Vagina (tissue), 2 donors: ENCODE measurements at regions not wholly inside any gene's neighbourhood (a gene's known extent, or its start where the extent isn't known, plus 50 kb on each side); places are given as distances from the start of the nearest gene placed in this dataset.

Experiments
- DNase-seq, 2 donors: peaks; one replicate each; pipeline ENCODE4 v3.0.0-alpha.2; 2017; ENCODE audit errors: extremely low spot score in 2 of 2
- H3K27ac ChIP-seq: fragments of 200-600 bp; sonication (generic); one replicate; pipeline ENCODE4 v1.5.1; 2019
- H3K27me3 ChIP-seq: fragments of 200-600 bp; sonication (generic); one replicate; pipeline ENCODE4 v1.5.1; 2019
- H3K36me3 ChIP-seq, 2 donors: fragments of 200-600 bp; sonication (generic); one replicate each; pipeline ENCODE4 v1.5.1; 2017 to 2019
- H3K4me1 ChIP-seq: fragments of 200-600 bp; sonication (generic); one replicate; pipeline ENCODE4 v1.5.1; 2019
- H3K4me3 ChIP-seq, 2 donors: fragments of 200-600 bp; sonication (generic); 1 replicate in 1 of 2; 2 replicates in 1 of 2; pipeline ENCODE4 v1.5.1; 2016 to 2019
- H3K9me3 ChIP-seq: fragments of 200-600 bp; sonication (generic); one replicate; pipeline ENCODE4 v1.5.1; 2019
- POLR2A ChIP-seq, 2 donors: fragments of 450-650 bp; IDR thresholded peaks; one replicate each; pipeline ENCODE4 v1.6.1; 2017; ENCODE audit warnings: antibody characterized with exemption in 2 of 2, mild to moderate bottlenecking in 2 of 2, moderate library complexity in 2 of 2
- POLR2AphosphoS5 ChIP-seq, 2 donors: sonication (generic); formaldehyde crosslinking; IDR thresholded peaks; one replicate each; pipeline ENCODE4 v1.9.0; 2017; ENCODE audit warnings: antibody characterized with exemption in 2 of 2, mild to moderate bottlenecking in 2 of 2, low read depth in 1 of 2; ENCODE audit not compliant: insufficient read depth in 1 of 2
- intact Hi-C: fragments of 100-400 bp; cut with DNase I; formaldehyde crosslinking; loops from one replicate; pipeline ENCODE4 v1.15.1; 2023
- TF ChIP-seq, protein P1 (sequence below), 3 experiments: fragments of 450-650 bp in 2 of 3; fragments of 200-600 bp in 1 of 3; sonication (generic) in 1 of 3; IDR thresholded peaks; one replicate each; pipeline ENCODE4 v1.5.1; 2017 to 2019; ENCODE audit warnings: antibody characterized with exemption in 3 of 3, mild to moderate bottlenecking in 2 of 3, moderate library complexity in 2 of 3

- Histone ChIP-seq H3K4me1 (no peaks in the 10 kb centered on the region), H3K27ac (no peak overlapping the region), H3K4me3 (no peak overlapping the region), H3K36me3 (no peaks in the 10 kb centered on the region), H3K27me3 (no peaks in the 10 kb centered on the region), H3K9me3 (no peaks in the 10 kb centered on the region)
- TF ChIP-seq, protein P1, sequence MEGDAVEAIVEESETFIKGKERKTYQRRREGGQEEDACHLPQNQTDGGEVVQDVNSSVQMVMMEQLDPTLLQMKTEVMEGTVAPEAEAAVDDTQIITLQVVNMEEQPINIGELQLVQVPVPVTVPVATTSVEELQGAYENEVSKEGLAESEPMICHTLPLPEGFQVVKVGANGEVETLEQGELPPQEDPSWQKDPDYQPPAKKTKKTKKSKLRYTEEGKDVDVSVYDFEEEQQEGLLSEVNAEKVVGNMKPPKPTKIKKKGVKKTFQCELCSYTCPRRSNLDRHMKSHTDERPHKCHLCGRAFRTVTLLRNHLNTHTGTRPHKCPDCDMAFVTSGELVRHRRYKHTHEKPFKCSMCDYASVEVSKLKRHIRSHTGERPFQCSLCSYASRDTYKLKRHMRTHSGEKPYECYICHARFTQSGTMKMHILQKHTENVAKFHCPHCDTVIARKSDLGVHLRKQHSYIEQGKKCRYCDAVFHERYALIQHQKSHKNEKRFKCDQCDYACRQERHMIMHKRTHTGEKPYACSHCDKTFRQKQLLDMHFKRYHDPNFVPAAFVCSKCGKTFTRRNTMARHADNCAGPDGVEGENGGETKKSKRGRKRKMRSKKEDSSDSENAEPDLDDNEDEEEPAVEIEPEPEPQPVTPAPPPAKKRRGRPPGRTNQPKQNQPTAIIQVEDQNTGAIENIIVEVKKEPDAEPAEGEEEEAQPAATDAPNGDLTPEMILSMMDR (IDR thresholded peaks at IDR 0.05): no peak
- no peak for TF ChIP-seq POLR2AphosphoS5 (IDR thresholded peaks at IDR 0.05; ENCODE audit: insufficient read depth in 1 of 2, low read depth in 1 of 2)
- TF ChIP-seq POLR2A (IDR thresholded peaks at IDR 0.05): no peak
- intact Hi-C loops: loop anchor here (10.0 kb wide), 1 partner anchor 55 kb away; no protein-coding TSS in a partner anchor
- no peak for DNase-seq
Measured at GRCh38 chr7:115779561-115779960, 251.0 kb downstream of the TFEC start.

GRCh38 chr7:115775981-115776380, 254.6 kb downstream of the TFEC start:
- no peak overlapping the region for H3K4me3 ChIP-seq
- TF ChIP-seq, protein P1 (IDR thresholded peaks at IDR 0.05): no peak
- TF ChIP-seq POLR2A (IDR thresholded peaks at IDR 0.05) (no peak), POLR2AphosphoS5 (IDR thresholded peaks at IDR 0.05; ENCODE audit: insufficient read depth in 1 of 2, low read depth in 1 of 2) (no peak)
- no peaks in the 10 kb centered on the region for H3K36me3 ChIP-seq
- H3K4me1 ChIP-seq: no peaks in the 10 kb centered on the region
- DNase-seq: no peak
- H3K27ac ChIP-seq: no peak overlapping the region
- H3K9me3 ChIP-seq: no peaks in the 10 kb centered on the region
- no peaks in the 10 kb centered on the region for H3K27me3 ChIP-seq
- intact Hi-C loops: loop anchor here (10.0 kb wide), 1 partner anchor 59 kb away; no protein-coding TSS in a partner anchor

DNA sequence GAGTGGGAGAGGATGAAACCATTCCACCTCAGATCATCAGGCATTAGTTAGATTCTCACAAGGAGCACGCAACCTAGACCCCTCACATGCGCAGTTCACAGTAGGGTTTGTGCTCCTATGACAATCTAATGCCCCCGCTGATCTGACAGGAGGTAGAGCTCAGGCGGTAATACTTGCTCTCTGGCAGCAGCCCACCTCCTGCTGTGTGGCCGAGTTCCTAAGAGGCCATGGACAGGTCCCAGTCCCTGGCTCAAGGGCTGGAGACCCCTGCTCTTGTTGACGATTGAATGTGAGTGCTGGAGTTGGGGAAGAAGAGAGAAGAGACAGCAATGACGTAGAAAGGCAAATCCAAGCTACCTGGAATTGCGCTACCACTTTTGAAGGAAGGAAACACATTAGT, 267.2 kb downstream of the TFEC start:
- Histone ChIP-seq H3K27me3 (no peaks in the 10 kb centered on the region), H3K27ac (no peak overlapping the region), H3K4me3 (no peak overlapping the region), H3K4me1 (no peaks in the 10 kb centered on the region), H3K9me3 (no peaks in the 10 kb centered on the region), H3K36me3 (no peaks in the 10 kb centered on the region)
- intact Hi-C loops: no loop called here
- no peak for TF ChIP-seq POLR2AphosphoS5 (IDR thresholded peaks at IDR 0.05; ENCODE audit: insufficient read depth in 1 of 2, low read depth in 1 of 2)
- TF ChIP-seq POLR2A (IDR thresholded peaks at IDR 0.05): no peak
- TF ChIP-seq, protein P1 (IDR thresholded peaks at IDR 0.05): no peak
- no peak for DNase-seq

GRCh38 chr7:115758025-115758424, 272.5 kb downstream of the TFEC start:
- H3K9me3 ChIP-seq: no peaks in the 10 kb centered on the region
- H3K27ac ChIP-seq: no peak overlapping the region
- no peak overlapping the region for H3K4me3 ChIP-seq
- H3K27me3 ChIP-seq: no peaks in the 10 kb centered on the region
- no peak for TF ChIP-seq POLR2A (IDR thresholded peaks at IDR 0.05)
- TF ChIP-seq, protein P1 (IDR thresholded peaks at IDR 0.05): no peak
- no peaks in the 10 kb centered on the region for H3K4me1 ChIP-seq
- H3K36me3 ChIP-seq: no peaks in the 10 kb centered on the region
- intact Hi-C loops: no loop called here
- DNase-seq: no peak

DNA sequence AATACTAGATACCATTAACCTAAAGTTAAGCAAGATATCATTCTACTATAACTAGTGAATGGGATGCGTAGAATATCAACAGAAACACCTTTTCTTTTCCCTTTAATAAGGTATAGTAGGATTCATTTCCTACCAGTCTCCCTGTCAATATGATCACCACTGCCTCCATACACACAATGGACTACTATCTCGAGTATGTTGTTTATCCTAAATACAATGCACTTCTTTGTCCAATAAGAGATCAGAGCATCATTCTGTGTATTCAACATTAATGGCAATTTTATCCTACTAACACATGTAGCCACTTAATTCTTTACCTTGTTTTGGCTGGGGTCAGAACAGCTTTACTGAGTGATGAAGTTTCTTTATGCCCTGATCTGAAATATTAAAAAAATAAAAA, 276.3 kb downstream of the TFEC start:
- no peak for TF ChIP-seq POLR2AphosphoS5 (IDR thresholded peaks at IDR 0.05; ENCODE audit: insufficient read depth in 1 of 2, low read depth in 1 of 2)
- TF ChIP-seq, protein P1 (IDR thresholded peaks at IDR 0.05): no peak
- TF ChIP-seq POLR2A (IDR thresholded peaks at IDR 0.05): no peak
- H3K27me3 ChIP-seq: no peaks in the 10 kb centered on the region
- H3K4me3 ChIP-seq: no peak overlapping the region
- H3K27ac ChIP-seq: no peak overlapping the region
- no peaks in the 10 kb centered on the region for H3K9me3 ChIP-seq
- intact Hi-C loops: no loop called here
- H3K36me3 ChIP-seq: no peaks in the 10 kb centered on the region
- no peak for DNase-seq
- no peaks in the 10 kb centered on the region for H3K4me1 ChIP-seq
